GM18858 (cell line): ENCODE measurements at regions not wholly inside any gene's neighbourhood (a gene's known extent, or its start where the extent isn't known, plus 50 kb on each side); places are given as distances from the start of the nearest gene placed in this dataset.

ENCODE experiments used
- ATAC-seq: cut with Tn5 transposase; IDR thresholded peaks from one replicate; pipeline ENCODE4 v1.9.1; 2021; ENCODE audit not compliant: unreplicated experiment

DNA sequence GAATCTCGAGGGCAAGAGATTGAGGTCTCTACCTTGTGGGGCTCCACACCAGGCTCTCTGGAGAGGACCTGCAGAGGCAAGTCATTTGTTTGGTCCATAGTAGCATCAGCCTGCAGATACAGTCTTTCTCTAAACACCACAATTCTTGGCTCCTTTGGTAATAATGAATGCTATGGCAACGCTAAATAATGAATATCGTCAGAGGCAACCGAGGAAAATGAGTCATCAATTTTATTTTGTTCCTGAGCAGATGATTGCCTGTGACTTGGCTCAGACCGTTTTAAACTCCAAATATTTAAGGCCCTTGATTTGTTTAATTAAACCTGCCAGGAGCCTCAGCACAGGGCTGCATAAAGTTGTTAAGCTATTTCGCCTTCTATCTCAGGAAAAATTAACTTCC is 924.1 kb upstream of the TMEM132C start:
- no peak for ATAC-seq

DNA sequence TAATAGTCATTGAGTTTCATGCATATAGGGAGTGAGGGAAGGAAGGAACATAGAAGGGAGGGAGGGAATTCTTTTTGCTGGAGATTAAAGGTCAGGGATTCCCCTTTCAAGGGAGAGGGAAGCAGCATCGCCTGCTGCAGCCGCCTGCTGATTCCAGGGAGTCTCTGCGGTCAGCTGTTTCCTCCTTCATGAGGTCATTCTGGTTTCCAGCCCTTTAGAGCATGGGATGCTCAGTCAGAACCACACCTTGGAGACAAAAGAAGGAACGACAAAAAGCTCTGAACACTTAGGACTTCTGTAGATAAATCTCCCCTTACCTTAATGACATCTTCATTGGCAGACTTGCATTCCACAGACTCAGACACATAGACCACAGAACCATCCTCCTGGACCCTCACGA is 923.0 kb upstream of the TMEM132C start:
- ATAC-seq = no peak

GRCh38 chr12:127351481-127352010 is 915.4 kb upstream of the TMEM132C start:
- ATAC-seq = no peak

GRCh38 chr12:127355061-127355841 is 911.7 kb upstream of the TMEM132C start:
- no peak for ATAC-seq

DNA sequence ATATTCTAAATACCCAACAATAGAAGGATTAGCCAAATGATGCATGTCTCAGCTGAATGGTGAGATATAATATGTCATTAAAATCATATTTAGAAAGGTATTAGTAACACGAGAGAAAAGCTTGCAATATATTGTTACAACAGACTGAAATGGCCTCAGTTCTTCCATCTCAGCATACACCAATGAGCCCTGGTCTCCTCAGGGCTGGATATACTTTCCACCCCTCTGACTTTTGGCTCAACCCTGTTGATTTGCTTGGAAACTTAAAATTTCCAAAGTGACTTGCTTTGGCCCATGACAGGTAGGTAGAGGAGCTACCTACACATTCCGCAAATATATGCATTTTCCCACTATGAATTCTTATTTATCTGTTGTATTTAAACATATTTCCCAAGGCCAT is 908.1 kb upstream of the TMEM132C start:
- ATAC-seq = no peak

- no peak for ATAC-seq
These were observed 906.4 kb upstream of the TMEM132C start for GRCh38 chr12:127360580-127360979.

- ATAC-seq = no peak
These were observed 904.8 kb upstream of the TMEM132C start for GRCh38 chr12:127362121-127362520.

DNA sequence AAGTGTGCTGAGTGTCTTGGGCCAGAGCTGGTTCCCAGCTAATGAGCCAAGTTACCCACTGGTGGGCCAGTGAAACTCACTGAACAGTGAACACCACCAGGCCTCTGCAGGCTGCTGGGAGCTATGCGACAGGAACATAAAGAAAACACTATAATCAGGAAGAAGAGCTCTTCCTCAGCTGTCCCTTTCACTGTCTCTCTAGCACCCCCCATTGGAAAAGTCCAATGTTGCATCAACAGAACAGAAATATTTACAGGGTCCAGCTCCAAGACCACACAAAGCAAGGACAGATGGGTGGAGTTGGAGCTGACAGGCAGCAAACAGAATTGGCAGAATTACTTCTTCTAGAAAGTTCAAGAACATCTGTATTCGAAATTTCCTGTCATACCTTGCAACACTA is 903.6 kb upstream of the TMEM132C start:
- ATAC-seq = no peak

- ATAC-seq = no peak
These were observed 893.4 kb upstream of the TMEM132C start for GRCh38 chr12:127373559-127373958.

GRCh38 chr12:127374447-127374846 is 892.5 kb upstream of the TMEM132C start:
- no peak for ATAC-seq

GRCh38 chr12:127381043-127381668 is 885.8 kb upstream of the TMEM132C start:
- ATAC-seq = peak; percentile 47

- no peak for ATAC-seq
These were observed 885.3 kb upstream of the TMEM132C start for GRCh38 chr12:127381681-127382080.

DNA sequence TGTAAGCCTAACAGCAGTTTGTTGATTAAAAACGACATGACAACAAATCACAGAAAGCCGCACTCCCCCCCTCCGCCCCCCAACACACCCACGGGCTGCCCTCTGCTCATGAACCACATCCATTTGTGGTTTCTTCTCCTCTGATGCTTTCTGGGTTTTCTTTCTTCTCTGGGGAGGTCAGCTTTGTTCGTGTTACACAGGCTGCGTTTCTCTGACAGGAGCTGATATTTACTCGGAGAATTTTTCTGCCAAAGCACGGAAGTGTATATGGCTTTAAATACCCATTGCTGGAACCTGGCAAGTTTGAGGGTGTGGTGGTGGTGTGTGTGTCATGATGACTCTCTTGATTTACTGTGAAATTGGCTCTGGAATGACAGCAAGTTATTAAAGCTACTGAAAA is 883.7 kb upstream of the TMEM132C start:
- no peak for ATAC-seq

DNA sequence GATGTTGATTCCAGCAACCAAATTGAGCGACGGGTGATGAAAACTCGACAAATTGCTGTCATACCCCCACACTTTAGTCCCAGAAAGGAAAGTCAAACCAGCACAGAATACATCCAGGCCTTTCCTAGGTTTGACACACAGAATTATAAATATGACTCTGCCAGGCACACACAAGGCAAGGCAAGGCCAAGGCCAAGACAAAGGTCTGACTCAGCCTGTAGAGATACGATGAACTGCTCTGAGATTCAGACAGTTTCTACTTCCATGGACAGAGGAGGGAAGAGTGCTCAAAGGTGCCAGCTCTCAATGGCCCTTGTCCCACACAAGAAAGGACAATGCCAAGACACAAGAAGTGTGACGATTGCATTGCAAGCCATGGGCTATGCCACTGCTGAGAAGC is 880.2 kb upstream of the TMEM132C start:
- ATAC-seq = no peak

- no peak for ATAC-seq
These were observed 878.0 kb upstream of the TMEM132C start for GRCh38 chr12:127388985-127389384.

- ATAC-seq = no peak
These were observed 877.0 kb upstream of the TMEM132C start for GRCh38 chr12:127389923-127390322.

- ATAC-seq = no peak
These were observed 873.5 kb upstream of the TMEM132C start for GRCh38 chr12:127393465-127393864.

DNA sequence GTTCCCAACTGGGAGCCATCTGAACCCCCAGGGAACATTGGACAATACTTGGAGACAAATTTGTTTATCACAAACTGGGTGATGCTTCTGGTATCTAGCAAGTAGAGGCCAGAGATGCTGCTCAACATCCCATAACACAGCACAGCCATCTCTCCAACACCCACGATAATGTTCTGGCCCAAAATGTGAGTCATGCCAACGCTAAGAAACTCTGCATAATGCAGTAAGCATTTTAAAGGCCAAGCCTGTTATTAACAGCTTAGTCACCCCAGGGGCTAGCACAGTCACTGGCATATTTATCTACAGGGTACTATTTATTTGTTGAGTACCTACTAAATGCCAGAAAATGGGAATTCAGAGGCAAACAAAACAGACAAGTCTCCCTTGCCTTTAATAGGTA is 873.1 kb upstream of the TMEM132C start:
- ATAC-seq = no peak

GRCh38 chr12:127396734-127397133 is 870.2 kb upstream of the TMEM132C start:
- ATAC-seq = no peak

DNA sequence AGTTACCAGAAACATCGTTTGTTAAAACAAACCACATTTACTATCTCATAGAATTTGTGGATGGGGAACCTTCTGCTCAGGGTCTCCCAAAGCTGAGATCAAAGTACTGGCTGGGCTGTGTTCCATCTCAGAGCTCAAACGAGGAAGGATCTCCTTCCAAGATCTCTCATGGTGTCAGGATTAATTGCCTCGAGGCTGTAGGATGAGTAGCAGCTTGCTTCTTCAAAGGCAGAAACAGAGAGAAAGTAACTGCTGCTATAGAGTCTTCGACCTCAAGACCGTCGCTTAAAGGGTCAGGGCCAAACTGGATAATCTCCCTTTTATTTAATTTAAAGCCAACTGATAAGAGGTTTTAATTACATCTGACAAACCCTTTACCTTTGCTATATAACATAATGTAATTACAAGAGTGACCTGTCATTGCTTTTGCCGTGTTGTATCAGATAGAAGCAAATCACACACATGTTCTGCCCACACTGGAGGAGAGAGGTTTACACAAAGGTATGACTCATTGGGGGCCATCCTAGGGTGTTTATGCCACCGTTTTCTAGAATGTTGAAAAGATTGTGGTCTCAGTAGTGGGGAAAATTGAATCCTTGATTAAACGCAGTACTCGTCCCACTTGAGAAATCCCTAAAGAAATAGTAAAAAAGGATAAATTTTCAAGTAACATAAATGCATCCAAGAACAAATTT is 868.8 kb upstream of the TMEM132C start:
- ATAC-seq = no peak

GRCh38 chr12:127399451-127399850 is 867.5 kb upstream of the TMEM132C start:
- no peak for ATAC-seq

- ATAC-seq = no peak
These were observed 866.7 kb upstream of the TMEM132C start for GRCh38 chr12:127400221-127400620.
